GM19372 (cell line): ENCODE measurements at regions not wholly inside any gene's neighbourhood (a gene's known extent, or its start where the extent isn't known, plus 50 kb on each side); places are given as distances from the start of the nearest gene placed in this dataset.

Experiments used
- ATAC-seq: cut with Tn5 transposase; IDR thresholded peaks from one replicate; pipeline ENCODE4 v1.9.1; 2021; ENCODE audit warnings: mild to moderate bottlenecking, low read depth, moderate library complexity; ENCODE audit not compliant: unreplicated experiment

DNA sequence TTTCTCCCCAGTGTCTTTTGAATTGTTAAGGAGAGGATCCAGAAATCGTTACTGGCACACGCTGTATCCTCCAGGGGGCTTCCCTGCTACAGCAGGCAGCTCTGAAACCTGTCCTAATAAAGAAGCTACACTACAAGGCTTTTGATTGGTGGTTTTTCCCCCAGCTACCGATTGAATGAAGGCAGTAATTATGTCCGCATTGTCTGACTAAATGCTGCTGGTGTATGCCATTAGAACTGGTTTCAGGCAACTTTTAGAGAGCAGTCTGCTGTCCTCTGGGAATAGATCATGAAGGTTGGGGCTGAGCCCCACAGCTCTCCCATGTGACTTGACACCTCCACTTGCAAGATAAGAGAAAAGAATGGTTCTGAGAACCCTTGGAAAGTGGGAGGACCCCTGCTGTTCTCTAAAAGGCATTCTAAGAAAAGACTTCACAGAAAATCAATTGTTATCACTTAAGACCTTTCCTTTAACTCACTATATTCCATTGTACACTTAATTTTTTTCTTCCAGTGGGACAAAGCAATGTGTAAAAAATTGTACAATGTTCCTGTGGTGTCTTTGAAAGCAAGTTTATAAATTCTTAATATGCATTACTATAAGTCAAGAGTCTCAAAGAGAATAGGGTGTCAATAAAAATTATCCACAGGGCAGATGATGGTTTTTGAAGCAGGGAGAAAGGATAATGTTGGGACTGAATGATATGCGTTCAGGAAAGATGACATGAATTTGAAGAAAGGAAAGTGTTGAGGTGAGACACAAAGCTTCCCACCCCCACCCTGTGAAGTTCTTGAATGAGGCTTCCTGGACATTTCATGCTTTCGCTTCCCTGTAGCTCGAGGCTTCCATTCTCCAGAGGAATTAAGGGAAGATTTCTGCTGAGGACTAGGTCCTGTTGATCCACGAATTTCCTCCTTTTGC is 53.0 kb upstream of the DAZL start:
- no peak for ATAC-seq

GRCh38 chr3:16658925-16659793 is 53.9 kb upstream of the DAZL start:
- ATAC-seq, result no peak

DNA sequence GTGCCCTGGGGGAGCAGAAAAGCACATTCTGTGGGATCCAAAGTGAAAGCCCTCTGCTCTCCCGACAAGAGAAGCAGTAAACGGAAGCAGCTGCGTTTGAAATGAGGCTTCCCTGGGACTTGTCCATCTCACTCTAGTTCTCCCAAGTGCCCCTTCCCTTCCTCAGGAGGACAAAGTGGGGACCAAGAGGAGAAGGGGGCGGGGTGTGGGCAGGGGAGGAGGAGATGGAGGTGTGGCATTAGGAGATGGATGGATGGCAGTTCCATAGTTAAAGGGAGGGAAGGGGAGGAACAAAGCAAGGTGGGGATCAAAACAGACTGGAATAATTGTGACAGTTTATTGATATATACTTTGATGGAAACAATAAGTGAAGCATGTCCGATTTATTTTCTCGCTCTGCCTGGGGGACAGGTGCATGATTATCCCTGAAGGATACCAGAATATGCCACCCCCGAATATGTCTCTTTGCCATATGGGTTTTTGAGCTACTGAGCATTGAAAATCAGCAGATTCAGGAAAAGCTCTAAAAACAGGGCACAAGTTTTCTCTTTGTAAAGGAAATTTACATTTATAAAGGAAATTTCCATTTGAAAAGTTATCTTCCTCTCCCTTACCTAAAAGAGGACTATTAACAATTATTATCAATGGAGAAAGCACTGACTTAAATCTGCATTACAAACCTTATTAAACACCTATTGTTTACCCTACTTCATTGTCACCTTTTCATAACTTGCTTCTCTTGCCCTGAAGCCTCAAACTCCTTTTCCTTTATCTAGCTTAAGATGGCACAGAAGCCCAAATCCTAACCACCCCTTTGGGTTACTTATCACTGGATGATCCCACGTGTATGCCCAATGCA is 58.9 kb upstream of the DAZL start:
- no peak for ATAC-seq

GRCh38 chr3:16665282-16665741 is 60.1 kb upstream of the DAZL start:
- ATAC-seq, result no peak

- no peak for ATAC-seq
These were observed 61.0 kb upstream of the DAZL start for GRCh38 chr3:16666206-16666605.

- ATAC-seq, result no peak
These were observed 62.4 kb upstream of the DAZL start for GRCh38 chr3:16667633-16668032.

- ATAC-seq, result no peak
These were observed 63.7 kb upstream of the DAZL start for GRCh38 chr3:16668776-16669545.

- ATAC-seq, result no peak
These were observed 65.0 kb upstream of the DAZL start for GRCh38 chr3:16670191-16670590.

DNA sequence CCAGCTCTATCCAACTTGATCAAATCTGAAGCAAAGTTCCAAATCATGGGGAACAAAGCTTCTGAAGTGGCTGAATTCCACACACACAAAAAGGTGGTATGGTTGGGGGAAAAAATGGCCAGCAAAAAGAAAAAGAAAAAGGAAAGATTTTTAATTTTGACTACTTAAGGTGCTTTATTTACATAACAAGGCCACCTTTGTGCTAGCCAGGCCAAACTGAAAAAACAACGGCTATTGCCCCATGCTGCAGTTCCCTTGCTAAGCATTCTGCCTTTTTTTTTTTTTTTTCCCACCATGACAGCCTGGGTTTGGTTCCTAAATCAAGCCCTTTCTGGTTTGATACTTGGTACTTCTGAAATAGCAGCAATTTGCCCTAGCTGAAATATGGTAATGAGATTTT is 66.5 kb upstream of the DAZL start:
- ATAC-seq, result no peak

DNA sequence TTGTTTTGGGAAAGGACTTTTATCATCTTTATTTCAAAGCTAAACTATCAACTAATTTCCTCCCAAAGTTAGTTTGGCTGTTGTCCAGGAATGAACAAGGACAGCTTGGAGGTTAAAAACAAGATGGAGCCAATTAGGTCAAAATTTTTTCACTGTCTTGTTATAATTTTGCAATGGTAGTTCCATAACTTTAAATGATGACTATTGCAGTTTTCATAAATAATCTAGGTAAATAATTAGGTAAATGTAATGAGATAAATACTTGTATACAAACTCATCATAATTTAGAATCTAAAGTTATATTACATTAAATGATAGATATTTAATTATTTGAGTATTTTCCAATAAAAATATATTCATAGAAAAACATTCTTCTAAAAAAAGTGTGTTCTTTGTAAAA is 68.3 kb upstream of the DAZL start:
- ATAC-seq, result no peak

DNA sequence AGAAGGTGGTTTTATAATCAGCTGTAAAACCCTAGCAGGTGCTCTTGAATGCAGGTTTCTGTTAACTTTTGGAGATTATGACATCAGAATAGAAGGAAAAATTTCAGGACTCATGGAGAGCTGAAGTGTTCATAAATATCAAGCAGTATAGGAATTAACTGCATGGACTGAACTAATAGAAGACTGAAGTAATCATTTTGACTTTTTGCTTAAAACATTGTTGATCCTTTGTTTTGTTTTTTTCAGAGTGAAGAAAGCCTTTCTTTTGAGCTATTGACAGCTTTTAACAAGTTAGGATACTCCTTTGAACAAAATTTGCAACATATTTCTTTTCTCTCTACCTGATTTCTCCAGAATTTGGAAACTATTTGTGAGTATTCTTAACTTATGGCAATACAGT is 70.6 kb upstream of the DAZL start:
- ATAC-seq, result no peak

DNA sequence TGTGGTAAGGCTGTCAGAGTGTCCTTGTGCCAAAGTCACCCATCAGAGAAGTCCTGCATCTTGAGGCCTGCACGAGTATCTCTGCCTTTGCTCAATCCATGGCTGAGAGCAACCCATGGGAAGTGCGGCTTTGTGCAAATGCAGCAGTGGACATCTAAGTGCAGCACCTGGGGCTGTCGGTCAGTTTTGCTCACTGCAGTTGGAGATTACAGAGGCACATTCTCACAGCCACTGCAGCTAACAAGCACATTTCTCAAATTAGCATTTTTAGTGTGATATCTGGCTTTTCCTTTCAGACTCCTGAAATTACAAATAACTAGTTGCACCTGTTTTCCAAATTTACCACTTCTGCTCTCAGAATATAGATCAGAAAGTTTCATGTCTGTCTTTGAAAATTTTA is 81.5 kb upstream of the DAZL start:
- ATAC-seq, result no peak

DNA sequence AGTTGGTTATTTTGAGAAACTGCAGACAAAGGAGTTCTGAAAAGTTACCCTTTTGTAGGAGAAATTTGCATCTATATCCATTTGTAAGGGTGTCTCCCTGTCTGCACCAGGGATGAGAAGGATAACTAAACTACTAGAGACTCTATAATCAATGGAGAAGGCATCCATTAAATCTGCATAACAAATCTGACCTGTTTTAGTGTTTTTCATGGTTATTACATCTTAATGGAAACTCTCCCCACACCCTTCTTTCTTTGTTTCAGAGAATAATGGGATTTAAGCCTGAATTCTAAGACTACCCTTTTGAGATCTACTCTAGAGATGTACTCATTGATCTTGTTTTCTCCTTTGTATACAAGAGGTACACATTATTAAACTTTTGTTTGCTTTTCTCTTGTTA is 82.0 kb upstream of the DAZL start:
- no peak for ATAC-seq

- no peak for ATAC-seq
These were observed 87.5 kb upstream of the DAZL start for GRCh38 chr3:16692486-16693344.

GRCh38 chr3:16693820-16694219 is 88.6 kb upstream of the DAZL start:
- ATAC-seq, result no peak

DNA sequence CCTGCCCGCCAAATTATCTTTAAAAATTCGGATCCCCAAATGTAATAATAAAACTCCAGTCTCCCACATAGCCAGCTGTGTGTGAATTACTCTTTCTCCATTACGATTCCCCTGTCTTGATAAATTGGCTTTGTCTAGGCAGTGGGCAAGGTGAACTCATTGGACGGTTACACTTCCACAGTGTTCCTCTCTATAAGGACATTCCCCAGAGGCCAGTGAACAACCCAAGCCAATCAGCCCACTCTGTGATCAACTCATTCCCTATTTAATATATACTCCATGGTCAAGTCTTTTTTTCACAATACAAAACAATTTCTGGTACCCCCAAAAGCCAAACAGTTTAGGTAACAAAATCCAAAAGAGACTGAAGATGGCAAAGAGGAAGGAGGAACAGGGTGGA is 90.5 kb upstream of the DAZL start:
- ATAC-seq, result no peak

DNA sequence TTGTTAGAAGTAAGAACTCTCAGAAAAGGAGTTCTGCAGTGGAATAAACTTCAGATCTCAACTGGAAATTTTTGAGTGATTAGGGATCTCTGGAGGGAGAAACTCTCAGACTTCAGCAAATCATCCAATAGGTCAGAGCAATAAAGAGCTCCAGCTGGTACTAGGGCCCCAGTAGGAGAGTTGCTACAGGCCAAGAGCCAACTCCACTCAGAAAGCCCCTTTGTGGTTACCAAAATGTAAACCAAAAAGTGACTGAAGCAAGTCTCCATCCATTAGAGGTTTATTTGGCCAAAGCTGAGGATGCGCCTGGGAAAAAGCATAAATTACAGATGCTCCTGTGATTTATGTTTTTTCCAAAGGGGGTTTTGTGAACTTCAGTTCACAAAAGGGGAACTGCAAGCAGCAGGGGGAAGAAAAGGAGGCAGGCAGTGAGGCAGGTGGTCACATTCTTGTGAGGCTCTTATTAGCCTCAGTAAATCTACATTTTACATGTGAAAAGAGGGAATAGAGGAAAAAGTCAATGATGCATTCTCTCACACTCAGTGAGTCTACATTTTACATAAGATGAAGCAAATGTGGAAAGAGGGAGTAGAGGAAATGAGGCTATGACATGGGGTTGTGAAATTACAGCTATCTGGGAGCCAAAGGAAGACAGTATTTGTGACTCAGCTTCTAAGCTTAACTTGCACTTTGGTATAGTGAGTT is 92.4 kb upstream of the DAZL start:
- ATAC-seq, result no peak

DNA sequence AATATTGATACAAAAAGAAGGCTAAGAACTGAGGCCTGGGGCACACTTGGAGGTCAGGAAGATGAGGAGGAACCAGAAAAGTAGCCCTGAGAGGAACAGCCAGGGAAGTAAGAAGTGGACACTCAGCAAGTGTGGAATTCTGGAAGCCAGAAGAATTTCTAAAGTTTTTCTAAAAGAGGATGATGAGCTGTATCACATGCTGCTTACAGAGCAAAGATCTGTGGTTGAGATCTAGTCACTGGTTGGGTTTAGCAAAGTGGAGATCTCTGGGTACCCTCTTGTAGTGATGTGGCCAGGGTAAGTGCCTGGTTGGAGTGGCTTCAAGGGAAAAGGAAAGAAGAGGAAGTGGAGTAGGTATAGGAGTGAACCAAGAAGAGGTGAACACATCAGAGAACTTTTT is 95.4 kb upstream of the DAZL start:
- no peak for ATAC-seq
